ENCODE measurements at regions not wholly inside any gene's neighbourhood (a gene's known extent, or its start where the extent isn't known, plus 50 kb on each side); places are given as distances from the start of the nearest gene placed in this dataset.

- Histone ChIP-seq H3K9me3 (ENCODE audit: control insufficient read depth in 2 of 3, insufficient read depth in 1 of 3, low read length in 3 of 3) (no peaks in the 10 kb centered on the region), H3K36me3 (ENCODE audit: control insufficient read depth in 2 of 3, insufficient read depth in 3 of 3, low read length in 3 of 3) (no peaks in the 10 kb centered on the region), H3K27me3 (ENCODE audit: control insufficient read depth, insufficient read depth, low read length) (no peaks in the 10 kb centered on the region), H3K4me1 (ENCODE audit: control insufficient read depth in 2 of 3, insufficient read depth in 2 of 3, low read depth in 1 of 3, low read length in 3 of 3) (peaks cover 0 to 2% (median 0%) of the 10 kb centered on the region in 3 donors), H3K27ac (ENCODE audit: low read depth in 2 of 2, low read length in 2 of 2) (no peak overlapping the region), H3K9ac (ENCODE audit: low read length in 3 of 3) (no peak overlapping the region), H3K4me3 (ENCODE audit: low read length in 3 of 3) (no peak overlapping the region)
- TF ChIP-seq, protein P1, sequence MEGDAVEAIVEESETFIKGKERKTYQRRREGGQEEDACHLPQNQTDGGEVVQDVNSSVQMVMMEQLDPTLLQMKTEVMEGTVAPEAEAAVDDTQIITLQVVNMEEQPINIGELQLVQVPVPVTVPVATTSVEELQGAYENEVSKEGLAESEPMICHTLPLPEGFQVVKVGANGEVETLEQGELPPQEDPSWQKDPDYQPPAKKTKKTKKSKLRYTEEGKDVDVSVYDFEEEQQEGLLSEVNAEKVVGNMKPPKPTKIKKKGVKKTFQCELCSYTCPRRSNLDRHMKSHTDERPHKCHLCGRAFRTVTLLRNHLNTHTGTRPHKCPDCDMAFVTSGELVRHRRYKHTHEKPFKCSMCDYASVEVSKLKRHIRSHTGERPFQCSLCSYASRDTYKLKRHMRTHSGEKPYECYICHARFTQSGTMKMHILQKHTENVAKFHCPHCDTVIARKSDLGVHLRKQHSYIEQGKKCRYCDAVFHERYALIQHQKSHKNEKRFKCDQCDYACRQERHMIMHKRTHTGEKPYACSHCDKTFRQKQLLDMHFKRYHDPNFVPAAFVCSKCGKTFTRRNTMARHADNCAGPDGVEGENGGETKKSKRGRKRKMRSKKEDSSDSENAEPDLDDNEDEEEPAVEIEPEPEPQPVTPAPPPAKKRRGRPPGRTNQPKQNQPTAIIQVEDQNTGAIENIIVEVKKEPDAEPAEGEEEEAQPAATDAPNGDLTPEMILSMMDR (IDR thresholded peaks at IDR 0.05; ENCODE audit: borderline replicate concordance, extremely low read depth, insufficient read depth), result no peak
- intact Hi-C loops (cut with DNase I), result no loop called here
- DNase-seq (peak in 2 of 5 donors; percentile 43 to 85), FAIRE-seq (no peak)
These were observed 130.1 kb downstream of the EDEM1 start for GRCh38 chr3:5317557-5317956.

GRCh38 chr3:5319454-5319853 lies 131.9 kb downstream of the EDEM1 start:
- Histone ChIP-seq H3K27me3 (ENCODE audit: control insufficient read depth, insufficient read depth, low read length) (no peaks in the 10 kb centered on the region), H3K9ac (ENCODE audit: low read length in 3 of 3) (no peak overlapping the region), H3K9me3 (ENCODE audit: control insufficient read depth in 2 of 3, insufficient read depth in 1 of 3, low read length in 3 of 3) (no peaks in the 10 kb centered on the region), H3K27ac (ENCODE audit: low read depth in 2 of 2, low read length in 2 of 2) (no peak overlapping the region), H3K36me3 (ENCODE audit: control insufficient read depth in 2 of 3, insufficient read depth in 3 of 3, low read length in 3 of 3) (no peaks in the 10 kb centered on the region), H3K4me1 (ENCODE audit: control insufficient read depth in 2 of 3, insufficient read depth in 2 of 3, low read depth in 1 of 3, low read length in 3 of 3) (peaks cover 0 to 2% (median 0%) of the 10 kb centered on the region in 3 donors), H3K4me3 (ENCODE audit: low read length in 3 of 3) (no peak overlapping the region)
- DNase-seq (no peak), FAIRE-seq (no peak)
- TF ChIP-seq, protein P1 (IDR thresholded peaks at IDR 0.05; ENCODE audit: borderline replicate concordance, extremely low read depth, insufficient read depth), result no peak
- intact Hi-C loops (cut with DNase I), result no loop called here

DNA sequence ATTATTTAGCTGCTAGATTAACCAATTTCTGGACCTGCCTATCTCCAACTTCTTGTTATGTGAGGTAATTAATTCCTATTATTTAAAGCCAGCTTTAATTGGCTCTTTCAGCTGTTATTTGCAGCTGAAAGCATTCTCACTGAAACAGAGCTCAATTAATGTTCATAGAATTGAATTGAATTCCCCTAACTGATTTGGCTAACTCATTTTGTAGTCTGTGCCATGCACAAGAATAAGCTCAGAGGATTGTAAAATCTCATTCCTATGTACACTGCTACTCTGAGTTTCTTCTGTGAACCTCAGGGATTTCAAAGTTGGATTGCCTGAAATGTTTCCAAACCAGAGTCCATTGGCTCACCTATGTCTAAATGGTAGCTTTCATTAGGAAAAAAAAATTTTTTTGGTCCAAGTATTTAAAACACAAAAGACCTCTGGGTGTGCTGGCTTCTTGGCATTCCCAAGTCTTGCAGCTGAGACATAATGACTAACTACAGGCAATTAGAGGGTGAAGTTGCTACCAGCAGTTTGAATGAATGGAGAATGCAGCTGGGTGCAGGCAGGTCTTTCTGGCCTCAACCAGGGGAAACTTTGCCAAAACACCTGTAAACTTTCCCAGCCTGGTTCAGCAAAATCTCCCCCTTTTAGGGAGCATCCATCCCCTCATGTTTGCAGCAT lies 134.3 kb downstream of the EDEM1 start:
- H3K4me1 ChIP-seq (ENCODE audit: control insufficient read depth in 2 of 3, insufficient read depth in 2 of 3, low read depth in 1 of 3, low read length in 3 of 3), result peaks cover 0 to 2% (median 0%) of the 10 kb centered on the region in 3 donors
- H3K9me3 ChIP-seq (ENCODE audit: control insufficient read depth in 2 of 3, insufficient read depth in 1 of 3, low read length in 3 of 3), result no peaks in the 10 kb centered on the region
- TF ChIP-seq, protein P1 (IDR thresholded peaks at IDR 0.05; ENCODE audit: borderline replicate concordance, extremely low read depth, insufficient read depth), result no peak
- H3K36me3 ChIP-seq (ENCODE audit: control insufficient read depth in 2 of 3, insufficient read depth in 3 of 3, low read length in 3 of 3), result no peaks in the 10 kb centered on the region
- H3K9ac ChIP-seq (ENCODE audit: low read length in 3 of 3), result no peak overlapping the region
- no peak overlapping the region for H3K4me3 ChIP-seq (ENCODE audit: low read length in 3 of 3)
- H3K27ac ChIP-seq (ENCODE audit: low read depth in 2 of 2, low read length in 2 of 2), result no peak overlapping the region
- peak in 2 of 5 donors; percentile 14 to 42 for DNase-seq
- no peak for FAIRE-seq
- H3K27me3 ChIP-seq (ENCODE audit: control insufficient read depth, insufficient read depth, low read length), result no peaks in the 10 kb centered on the region
- intact Hi-C loops (cut with DNase I), result no loop called here

All from kidney (tissue), 13 donors.